ENCODE measurements at regions not wholly inside any gene's neighbourhood (a gene's known extent, or its start where the extent isn't known, plus 50 kb on each side); places are given as distances from the start of the nearest gene placed in this dataset.

GRCh38 chr2:239470151-239470900 is 69.5 kb upstream of the HDAC4 start:
- no peak for DNase-seq (ENCODE audit: low read depth in 1 of 2, low spot score in 1 of 2)
- TF ChIP-seq JUND (IDR thresholded peaks at IDR 0.05; ENCODE audit: low read depth): no peak
- in situ Hi-C loops (cut with HindIII; ENCODE audit: low pct_unique_long_range_greater_than_20kb, low sequenced_read_pairs): no loop called here

GRCh38 chr2:239469106-239469960 is 68.5 kb upstream of the HDAC4 start:
- no peak for TF ChIP-seq JUND (IDR thresholded peaks at IDR 0.05; ENCODE audit: low read depth)
- in situ Hi-C loops (cut with HindIII; ENCODE audit: low pct_unique_long_range_greater_than_20kb, low sequenced_read_pairs): no loop called here
- DNase-seq (ENCODE audit: low read depth in 1 of 2, low spot score in 1 of 2): no peak

GRCh38 chr2:239468491-239469105 is 67.8 kb upstream of the HDAC4 start:
- in situ Hi-C loops (cut with HindIII; ENCODE audit: low pct_unique_long_range_greater_than_20kb, low sequenced_read_pairs): no loop called here
- no peak for TF ChIP-seq JUND (IDR thresholded peaks at IDR 0.05; ENCODE audit: low read depth)
- no peak for DNase-seq (ENCODE audit: low read depth in 1 of 2, low spot score in 1 of 2)

- no peak for TF ChIP-seq JUND (IDR thresholded peaks at IDR 0.05; ENCODE audit: low read depth)
- no peak for DNase-seq (ENCODE audit: low read depth in 1 of 2, low spot score in 1 of 2)
- in situ Hi-C loops (cut with HindIII; ENCODE audit: low pct_unique_long_range_greater_than_20kb, low sequenced_read_pairs): no loop called here
Measured at GRCh38 chr2:239467956-239468490, 67.2 kb upstream of the HDAC4 start.

DNA sequence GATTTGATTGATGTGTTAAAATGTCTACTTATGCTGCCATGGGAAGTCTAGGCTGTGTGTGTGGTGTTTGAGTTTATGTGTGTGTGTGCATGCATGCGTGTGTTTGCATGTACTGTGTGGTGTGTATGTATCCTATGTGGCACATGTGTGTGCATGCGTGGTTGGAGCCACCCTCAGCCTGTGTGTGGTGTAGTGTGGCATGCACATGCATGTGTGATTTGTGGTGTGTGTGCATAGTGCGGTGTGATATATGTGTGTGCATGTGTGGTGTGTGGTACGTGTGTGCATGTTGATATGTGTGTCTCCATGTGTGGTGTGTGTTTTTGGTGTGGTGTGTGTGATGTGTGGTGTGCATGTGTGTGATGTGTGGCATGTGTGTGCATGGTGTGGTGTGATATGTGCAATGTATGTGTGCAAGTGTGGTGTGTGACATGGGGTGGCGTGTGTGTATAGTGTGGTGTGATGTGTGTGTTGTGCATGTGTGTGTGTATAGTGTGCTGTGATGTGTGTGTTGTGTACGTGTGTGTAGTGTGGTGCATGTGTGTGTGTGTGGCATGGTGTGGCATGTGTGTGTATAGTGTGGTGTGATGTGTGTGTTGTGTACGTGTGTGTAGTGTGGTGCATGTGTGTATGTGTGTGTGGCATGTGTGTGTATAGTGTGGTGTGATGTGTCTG is 66.6 kb upstream of the HDAC4 start:
- in situ Hi-C loops (cut with HindIII; ENCODE audit: low pct_unique_long_range_greater_than_20kb, low sequenced_read_pairs): no loop called here
- no peak for DNase-seq (ENCODE audit: low read depth in 1 of 2, low spot score in 1 of 2)
- no peak for TF ChIP-seq JUND (IDR thresholded peaks at IDR 0.05; ENCODE audit: low read depth)

- DNase-seq (ENCODE audit: low read depth in 1 of 2, low spot score in 1 of 2): no peak
- in situ Hi-C loops (cut with HindIII; ENCODE audit: low pct_unique_long_range_greater_than_20kb, low sequenced_read_pairs): no loop called here
- no peak for TF ChIP-seq JUND (IDR thresholded peaks at IDR 0.05; ENCODE audit: low read depth)
Measured at GRCh38 chr2:239466755-239467271, 66.0 kb upstream of the HDAC4 start.

DNA sequence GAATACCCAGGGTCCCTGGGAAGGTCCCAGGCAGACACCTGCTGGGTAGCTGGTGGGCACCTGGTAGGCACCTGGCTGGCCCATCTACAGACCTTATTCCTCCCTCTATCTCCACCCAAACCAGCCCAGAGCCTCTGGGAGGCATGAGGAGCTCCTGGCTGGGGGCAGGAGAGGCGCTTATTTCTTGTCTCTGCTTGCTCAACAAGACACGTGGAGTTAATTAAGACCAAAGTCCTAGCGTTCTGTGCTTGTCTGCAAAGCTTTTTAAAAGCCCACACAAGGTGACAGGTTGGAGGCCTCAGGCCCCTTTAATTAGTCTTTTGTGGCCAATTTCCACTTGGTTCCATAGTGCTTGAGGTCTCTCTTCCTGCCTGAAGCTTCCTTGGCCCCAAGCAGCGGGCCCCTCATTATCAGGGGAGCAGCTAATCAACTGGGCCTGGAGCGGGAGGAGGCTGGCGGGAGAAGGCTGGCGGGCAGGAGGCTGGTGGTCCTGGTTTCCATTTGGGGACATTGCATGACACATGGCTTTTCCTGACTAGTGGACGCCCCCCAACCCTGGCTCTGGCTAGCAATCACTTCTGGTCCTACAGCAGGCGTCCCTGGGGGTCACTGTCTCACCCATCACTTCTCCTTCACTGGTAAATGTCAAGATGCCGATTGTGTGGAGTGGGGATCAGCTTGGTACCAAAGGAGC is 65.4 kb upstream of the HDAC4 start:
- no peak for DNase-seq (ENCODE audit: low read depth in 1 of 2, low spot score in 1 of 2)
- TF ChIP-seq JUND (IDR thresholded peaks at IDR 0.05; ENCODE audit: low read depth): no peak
- in situ Hi-C loops (cut with HindIII; ENCODE audit: low pct_unique_long_range_greater_than_20kb, low sequenced_read_pairs): no loop called here

DNA sequence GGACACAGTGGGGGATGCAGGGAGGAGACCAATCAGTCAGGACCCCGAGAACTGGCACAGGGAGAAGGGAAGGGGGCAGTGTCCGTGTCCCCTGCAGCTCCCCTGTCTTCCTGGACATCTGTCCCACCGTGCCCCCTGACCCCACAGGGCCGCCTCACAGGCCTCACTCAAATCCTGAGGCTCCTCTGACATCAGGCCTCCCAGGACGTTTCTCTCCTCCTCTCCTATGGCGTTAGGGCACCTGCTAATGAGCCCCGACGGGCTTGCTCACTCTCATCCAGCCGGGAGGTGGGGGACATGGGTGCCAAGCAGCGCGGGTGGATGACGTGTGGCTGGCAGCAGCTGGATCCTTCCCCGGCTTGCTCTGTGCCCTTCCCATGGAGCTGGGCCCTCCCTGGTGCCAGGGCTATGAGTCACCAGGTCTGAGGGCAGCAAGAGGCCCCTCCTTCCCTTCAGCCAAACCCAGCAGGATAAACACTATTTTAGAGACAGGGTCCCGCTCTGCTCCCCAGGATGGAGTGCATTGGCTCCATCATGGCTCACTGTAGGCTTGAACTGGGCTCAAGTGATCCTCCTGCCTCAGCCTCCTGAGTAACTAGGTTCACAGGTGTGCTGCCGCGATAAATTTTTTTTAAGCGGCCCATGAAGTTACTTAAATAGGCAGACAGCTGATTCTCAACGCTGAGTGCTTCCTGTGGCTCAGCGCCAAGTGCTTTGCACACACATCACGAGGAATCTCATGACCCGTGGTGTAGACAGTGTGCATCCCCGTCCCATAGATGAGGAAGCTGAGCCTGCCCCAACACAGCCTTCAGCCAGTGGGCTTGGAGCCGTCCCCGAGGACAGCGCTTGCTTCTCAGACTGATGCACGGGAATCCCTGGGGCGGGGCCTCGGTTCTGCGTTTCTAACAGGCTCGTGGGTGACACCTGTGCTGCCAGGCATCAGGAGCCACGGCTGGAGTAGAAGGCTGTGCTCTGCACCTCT is 64.5 kb upstream of the HDAC4 start:
- in situ Hi-C loops (cut with HindIII; ENCODE audit: low pct_unique_long_range_greater_than_20kb, low sequenced_read_pairs): no loop called here
- TF ChIP-seq JUND (IDR thresholded peaks at IDR 0.05; ENCODE audit: low read depth): no peak
- no peak for DNase-seq (ENCODE audit: low read depth in 1 of 2, low spot score in 1 of 2)

GRCh38 chr2:239464166-239465016 is 63.6 kb upstream of the HDAC4 start:
- TF ChIP-seq JUND (IDR thresholded peaks at IDR 0.05; ENCODE audit: low read depth): no peak
- no peak for DNase-seq (ENCODE audit: low read depth in 1 of 2, low spot score in 1 of 2)
- in situ Hi-C loops (cut with HindIII; ENCODE audit: low pct_unique_long_range_greater_than_20kb, low sequenced_read_pairs): no loop called here
